Stimulated activated CD4-positive, alpha-beta T cell treated with anti-CD3 and anti-CD28 coated beads, Interleukin-2, amount 100 ng/mL, for 24 hours (primary cell): ENCODE measurements at regions not wholly inside any gene's neighbourhood (a gene's known extent, or its start where the extent isn't known, plus 50 kb on each side); places are given as distances from the start of the nearest gene placed in this dataset.

Source experiments
- DNase-seq, 2 donors: peaks; one replicate each; pipeline ENCODE4 v3.0.0-alpha.2; 2020

GRCh38 chr2:194020155-194020554 lies 1636.9 kb upstream of the SLC39A10 start:
- no peak for DNase-seq

DNA sequence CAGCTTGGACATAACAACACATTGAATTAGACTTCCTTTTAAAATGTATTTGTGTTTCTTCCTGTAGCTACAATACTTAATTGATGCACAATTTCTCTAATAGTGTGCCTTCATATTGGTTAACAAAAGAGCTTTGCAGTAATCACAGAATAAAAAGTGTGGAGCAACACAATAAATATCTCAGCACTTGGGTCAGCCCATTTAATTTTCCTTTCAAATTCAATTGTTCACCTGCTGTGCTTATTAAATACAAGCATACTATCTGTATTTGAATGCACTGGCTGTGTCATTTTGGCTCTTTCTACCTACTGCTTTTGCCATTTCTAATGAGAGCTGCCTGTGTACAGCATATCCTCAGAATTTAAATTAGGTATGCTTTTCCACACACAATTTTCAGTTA lies 1641.3 kb upstream of the SLC39A10 start:
- no peak for DNase-seq

DNA sequence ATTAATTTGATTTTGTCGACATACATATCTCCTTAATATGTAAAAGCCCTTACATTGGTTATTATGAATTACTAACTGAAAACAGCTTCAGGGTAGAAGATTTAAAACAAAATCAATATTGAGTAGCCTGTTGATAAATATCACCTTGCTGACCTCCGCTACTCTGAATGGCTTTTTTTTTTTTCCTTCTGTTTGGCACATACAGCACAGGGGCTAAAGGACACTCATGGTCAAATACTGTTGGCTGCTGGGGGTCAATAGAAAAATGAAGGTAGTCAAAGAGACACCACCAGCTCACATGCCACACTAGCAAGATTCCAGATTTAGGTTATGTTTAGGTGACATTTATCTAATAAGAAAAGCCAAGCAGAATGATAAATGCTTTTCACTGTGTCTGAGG lies 1642.4 kb upstream of the SLC39A10 start:
- no peak for DNase-seq

GRCh38 chr2:194004590-194005206 lies 1652.3 kb upstream of the SLC39A10 start:
- no peak for DNase-seq

DNA sequence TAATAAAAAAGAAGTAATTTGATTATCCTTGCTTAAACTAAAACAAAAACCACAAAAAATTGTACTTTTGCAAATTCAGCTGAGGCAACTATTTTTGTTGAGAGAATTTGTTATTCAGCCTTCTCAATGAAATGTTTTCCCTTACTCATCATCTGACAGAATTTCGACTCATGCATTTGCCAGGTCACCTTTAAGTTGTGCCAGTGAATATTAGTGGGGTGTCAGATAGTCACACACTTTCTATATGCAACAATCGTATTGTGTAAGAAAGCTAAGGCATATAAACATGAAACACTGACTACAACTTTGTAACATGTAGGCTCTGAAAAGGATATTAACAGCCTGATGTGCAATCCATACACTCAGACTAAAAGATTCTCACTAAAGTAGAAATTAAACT lies 1653.1 kb upstream of the SLC39A10 start:
- DNase-seq, result no peak

GRCh38 chr2:194002699-194003368 lies 1654.2 kb upstream of the SLC39A10 start:
- no peak for DNase-seq

- DNase-seq, result no peak
Measured at GRCh38 chr2:193990868-193991267, 1666.2 kb upstream of the SLC39A10 start.

DNA sequence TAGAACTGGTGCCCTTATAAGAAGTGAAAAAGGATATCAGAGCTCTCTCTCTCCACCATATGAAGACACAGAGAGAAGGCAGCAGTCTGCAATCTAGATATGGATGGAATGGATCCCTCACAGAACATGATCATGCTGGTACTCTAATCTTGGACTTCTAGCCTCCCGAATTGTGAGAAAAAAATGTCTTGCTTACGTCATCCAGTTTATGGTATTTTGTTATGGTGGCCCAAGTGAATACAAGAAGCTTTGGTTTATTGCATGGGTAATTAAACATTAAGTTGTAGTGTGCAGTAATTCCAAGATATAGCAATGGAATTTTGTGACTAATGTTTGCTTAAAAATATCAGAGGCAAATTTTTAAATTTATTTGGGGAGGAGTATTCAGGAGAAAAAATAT lies 1667.4 kb upstream of the SLC39A10 start:
- no peak for DNase-seq

DNA sequence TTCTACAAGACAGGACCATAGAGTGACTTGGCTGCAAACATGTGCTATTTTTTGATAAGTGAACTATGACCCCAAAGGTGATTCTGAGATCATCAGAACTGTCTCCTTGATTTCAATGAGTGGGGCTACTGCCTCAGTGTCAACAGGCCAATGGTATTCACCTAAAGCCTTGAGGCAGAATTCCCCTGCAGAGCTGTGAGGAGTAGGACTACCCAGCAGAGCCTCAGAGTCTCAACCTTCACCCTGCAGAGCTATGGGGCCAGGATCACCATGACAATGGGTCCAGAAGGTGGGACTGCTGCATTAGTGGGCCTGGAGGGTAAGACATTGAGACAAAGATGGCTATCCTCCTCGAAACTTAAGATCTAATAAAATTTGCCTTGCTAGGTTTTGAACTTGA lies 1668.2 kb upstream of the SLC39A10 start:
- no peak for DNase-seq

GRCh38 chr2:193985272-193985671 lies 1671.8 kb upstream of the SLC39A10 start:
- DNase-seq, result no peak

DNA sequence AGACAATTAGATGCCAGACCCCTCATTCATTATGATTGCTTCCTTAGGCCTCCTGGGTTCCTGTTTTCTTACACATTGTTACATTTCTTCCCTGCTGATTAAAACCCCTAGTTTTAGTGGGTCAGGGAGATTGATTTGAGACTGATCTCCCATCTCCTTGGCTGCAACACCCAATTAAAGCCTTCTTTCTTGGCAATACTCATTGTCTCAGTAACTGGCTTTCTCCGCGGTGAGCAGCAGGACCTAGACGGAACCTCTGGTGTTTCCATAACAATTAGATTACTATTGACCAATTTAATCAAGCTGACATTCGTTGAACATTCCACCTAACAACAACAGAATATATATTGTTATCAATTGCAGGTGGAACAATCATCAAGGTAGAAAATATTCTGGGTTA lies 1676.4 kb upstream of the SLC39A10 start:
- DNase-seq, result no peak

DNA sequence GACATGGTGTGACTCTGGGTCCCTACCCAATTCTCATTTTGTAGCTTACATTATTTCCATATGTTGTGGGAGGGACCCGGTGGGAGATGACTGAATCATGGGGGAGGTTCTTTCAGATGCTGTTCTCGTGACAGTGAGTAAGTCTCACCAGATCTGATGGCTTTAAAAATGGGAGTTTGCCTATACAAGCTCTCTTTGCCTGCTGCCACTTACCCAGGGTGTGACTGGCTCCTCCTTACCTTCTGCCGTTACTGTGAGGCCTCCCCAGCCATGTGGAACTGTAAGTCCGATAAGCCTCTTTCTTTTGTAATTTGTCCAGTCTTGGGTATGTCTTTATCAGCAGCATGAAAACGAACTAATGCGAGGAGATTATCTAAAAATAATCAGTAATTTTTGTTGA lies 1683.2 kb upstream of the SLC39A10 start:
- DNase-seq, result no peak

DNA sequence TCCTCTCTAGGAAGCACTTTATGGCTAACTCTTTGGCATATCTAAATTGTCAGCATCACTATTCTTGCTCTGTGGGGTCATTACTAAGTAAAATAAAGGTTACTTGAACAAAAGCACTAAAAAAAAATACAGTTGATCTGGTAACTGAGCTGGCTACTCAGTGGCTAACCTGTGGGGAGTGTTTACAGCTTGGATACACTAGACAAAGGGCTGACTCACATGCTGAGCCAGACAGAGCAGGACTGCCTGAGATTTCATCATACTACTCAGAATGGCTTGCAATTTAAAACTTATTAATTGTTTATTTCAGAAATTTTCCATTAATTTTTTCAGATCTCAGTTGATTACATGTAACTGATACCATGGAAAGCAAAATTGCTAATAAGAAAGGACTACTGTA lies 1690.4 kb upstream of the SLC39A10 start:
- no peak for DNase-seq

DNA sequence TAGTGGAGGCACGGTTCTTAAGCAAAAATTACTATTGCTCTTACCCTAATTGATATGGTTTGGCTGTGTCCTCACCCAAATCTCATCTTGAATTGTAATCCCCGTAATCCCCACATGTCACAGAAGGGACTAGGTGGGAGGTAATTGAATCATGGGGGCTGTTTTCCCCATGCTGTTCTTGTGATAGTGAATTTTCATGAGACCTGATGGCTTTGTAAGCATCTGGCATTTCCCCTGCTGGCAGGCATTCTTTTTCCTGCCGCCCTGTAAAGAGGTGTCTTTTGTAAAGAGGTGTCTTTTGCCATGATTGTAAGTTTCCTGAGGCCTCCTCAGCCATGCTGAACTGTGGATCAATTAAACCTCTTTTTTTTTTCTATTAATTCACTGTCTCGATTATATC lies 1691.8 kb upstream of the SLC39A10 start:
- no peak for DNase-seq

- no peak for DNase-seq
Measured at GRCh38 chr2:193963472-193964119, 1693.4 kb upstream of the SLC39A10 start.

- no peak for DNase-seq
Measured at GRCh38 chr2:193946806-193947205, 1710.2 kb upstream of the SLC39A10 start.

GRCh38 chr2:193943406-193943960 lies 1713.5 kb upstream of the SLC39A10 start:
- no peak for DNase-seq

DNA sequence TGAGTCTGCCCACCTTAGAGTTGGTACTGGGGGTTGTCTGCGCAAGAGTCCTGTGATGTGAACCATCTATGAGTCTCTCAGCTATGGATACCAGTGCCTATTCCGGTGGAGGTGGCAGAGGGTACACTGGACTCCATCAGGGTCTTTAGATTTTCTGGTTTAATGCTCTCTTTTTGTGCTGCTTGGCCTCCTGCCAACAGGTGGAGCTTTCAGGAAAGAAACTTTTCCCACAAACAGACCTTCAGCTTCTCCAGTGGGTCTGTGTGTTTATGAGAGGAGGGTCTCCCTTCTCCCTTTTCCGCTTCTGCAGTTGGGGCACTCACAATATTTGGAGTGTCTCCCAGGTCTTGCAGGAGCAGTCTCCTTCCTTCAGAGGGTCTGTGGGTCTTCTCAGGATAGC lies 1721.9 kb upstream of the SLC39A10 start:
- DNase-seq, result no peak

DNA sequence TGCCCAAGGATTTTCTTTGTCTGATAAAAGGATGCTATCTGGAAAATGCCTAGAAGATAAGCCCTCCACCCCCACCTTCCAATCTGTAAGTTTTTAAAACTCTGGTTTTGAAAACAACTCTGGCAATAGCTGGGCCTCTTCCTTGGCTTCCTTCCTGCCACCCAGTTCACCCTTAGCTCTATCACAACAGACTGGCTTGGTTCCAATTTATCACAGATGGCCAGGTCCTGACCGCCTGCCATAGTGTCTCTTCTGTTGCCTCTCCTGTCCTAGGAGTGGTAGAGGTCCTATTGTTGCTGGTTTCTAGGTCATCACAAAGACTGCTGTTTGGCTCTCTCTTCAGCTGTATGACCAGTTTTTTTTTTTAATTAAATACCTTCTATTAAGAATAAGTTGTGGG lies 1727.9 kb upstream of the SLC39A10 start:
- DNase-seq, result no peak

DNA sequence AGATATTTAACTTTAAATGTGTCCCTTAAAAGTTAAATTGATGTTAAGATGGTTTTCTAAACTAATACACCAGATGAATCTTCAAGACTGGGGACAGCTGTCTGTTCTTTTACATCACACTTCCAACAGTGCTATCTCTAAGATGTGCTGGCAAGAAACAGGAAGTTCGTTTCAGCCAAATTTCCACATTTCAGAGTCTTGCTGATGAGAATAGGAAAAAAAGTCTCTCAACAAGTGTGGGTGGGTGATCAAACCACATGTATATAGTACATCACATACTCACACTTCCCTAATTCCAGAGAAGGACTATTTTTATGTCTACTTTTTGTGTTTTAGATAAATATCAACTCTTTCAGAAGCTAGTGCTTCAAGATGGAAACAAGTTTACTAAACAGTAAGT lies 1712.8 kb upstream of the TMEFF2 start:
- no peak for DNase-seq

GRCh38 chr2:193900292-193900691 lies 1705.6 kb upstream of the TMEFF2 start:
- no peak for DNase-seq

- no peak for DNase-seq
Measured at GRCh38 chr2:193895226-193895625, 1700.5 kb upstream of the TMEFF2 start.

- DNase-seq, result no peak
Measured at GRCh38 chr2:193894081-193894480, 1699.3 kb upstream of the TMEFF2 start.

DNA sequence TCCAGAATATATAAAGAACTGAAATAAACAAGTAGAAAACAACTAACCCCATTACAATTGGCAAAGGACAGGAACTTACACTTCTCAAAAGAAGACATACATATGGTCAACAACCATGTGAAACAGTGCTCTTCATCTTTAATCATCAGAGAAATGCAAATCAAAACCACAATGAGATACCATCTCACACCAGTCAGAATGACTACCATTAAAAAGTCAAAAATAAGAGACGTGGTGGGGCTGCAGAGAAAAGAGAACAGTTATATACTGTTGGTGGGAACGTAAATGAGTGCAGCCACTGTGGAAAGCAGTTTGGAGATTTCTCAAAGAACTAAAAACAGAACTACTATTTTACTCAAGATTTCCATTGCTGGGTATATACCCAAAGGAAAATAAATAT lies 1696.3 kb upstream of the TMEFF2 start:
- no peak for DNase-seq
